Retinal pigment epithelial cell (primary cell): ENCODE measurements at regions not wholly inside any gene's neighbourhood (a gene's known extent, or its start where the extent isn't known, plus 50 kb on each side); places are given as distances from the start of the nearest gene placed in this dataset.
"Not testable (repeated sequence)": the region's sequence is repeated elsewhere in the genome, so short reads cannot be mapped to it uniquely, and the experiment has no call there.

Experiments
- DNase-seq: peaks from one replicate; pipeline ENCODE4 v3.0.0-alpha.2; 2010; ENCODE audit warnings: low read depth
- H3K4me3 ChIP-seq: 2 replicates; pipeline ENCODE4 v1.5.1; 2011; ENCODE audit warnings: mild to moderate bottlenecking, low read length, control low read depth, moderate library complexity
- CTCF ChIP-seq: conservative IDR thresholded peaks from 2 replicates; pipeline ENCODE4 v1.5.1; 2011; ENCODE audit warnings: low read depth, low read length, control low read depth, inconsistent platforms

DNA sequence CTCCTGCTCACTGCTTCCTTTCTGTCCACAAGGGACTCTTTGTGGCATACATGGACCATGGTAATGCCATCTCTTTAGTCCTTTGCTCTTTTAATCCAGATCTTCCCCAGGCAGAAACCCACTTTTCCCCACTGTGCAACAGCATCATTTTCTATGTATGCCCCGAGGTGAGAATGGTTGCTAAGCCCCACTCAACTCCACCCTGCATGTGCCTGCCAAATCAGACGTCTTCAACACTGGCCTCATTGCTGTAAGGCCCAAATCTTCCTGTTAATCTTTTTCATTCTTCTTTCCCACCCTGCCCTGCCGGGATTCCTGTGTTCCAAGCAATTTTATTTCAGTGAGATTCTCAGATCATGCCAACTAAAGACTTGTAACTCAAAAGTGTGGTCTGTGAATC is 328.4 kb downstream of the PAX3 start:
- no peak for TF ChIP-seq CTCF
- H3K4me3 ChIP-seq: no peak overlapping the region
- DNase-seq: no peak

DNA sequence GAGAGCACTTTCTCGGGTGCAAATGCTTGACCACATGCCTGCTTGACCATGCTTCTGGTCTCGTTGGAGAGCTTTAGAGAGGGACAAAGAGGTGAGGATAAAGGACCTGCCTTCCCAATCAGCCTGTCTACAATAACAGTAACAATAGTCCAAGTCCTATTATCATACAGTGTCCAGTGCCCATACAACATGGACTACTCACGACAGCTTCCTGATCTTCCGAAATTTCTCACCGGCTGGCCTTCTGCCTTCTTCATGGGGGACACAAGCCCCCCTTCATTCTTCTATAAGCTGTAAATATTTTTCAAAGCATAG is 329.0 kb downstream of the PAX3 start:
- no peak overlapping the region for H3K4me3 ChIP-seq
- TF ChIP-seq CTCF: no peak
- DNase-seq: no peak

DNA sequence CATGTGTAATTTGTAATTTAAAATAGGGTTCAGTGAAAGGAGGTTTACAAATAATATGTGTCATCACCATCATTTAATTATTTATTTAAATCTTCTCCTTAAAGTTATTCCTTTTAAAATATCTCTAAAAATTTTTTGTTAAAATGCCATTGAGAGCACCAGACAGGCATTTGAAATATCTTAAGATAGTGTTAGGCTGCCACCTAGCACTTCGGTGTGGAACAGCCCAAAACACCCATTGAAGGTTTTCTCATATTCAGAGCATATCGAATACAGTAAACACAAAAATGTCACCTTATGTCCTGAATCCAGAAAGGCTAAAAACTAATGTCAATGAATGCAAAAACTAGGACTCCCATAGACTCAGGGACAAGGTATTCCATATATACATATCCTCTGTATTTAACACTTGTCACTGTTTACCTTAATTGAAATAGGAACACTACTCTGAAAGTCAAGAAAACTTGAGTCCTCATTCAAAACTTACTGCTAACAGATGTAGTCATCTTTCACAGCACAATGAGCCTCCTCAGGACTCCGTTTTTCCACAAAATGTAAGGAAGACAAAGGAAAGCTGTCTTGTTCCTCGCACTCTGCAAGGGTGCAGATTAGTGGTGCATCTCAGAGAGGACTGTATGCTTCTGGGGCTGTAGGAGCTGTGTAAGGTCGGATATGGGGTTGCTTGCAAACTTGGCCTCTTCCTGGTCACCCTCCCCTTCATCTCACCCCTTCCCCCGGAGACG is 329.5 kb downstream of the PAX3 start:
- peak; percentile 81 for TF ChIP-seq CTCF
- H3K4me3 ChIP-seq: no peak overlapping the region
- peak; percentile 16 for DNase-seq

DNA sequence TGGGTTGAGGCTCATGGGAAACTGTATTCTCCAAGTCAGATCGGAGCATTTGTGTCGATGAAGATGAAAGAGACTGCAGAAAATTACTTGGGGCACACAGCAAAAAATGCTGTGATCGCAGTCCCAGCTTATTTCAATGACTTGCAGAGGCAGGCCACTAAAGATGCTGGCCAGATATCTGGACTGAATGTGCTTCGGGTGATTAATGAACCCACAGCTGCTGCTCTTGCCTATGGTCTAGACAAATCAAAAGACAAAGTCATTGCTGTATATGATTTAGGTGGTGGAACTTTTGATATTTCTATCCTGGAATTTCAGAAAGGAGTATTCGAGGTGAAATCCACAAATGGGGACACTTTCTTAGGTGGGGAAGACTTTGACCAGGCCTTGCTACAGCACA is 336.6 kb downstream of the PAX3 start:
- no peak for DNase-seq
- no peak overlapping the region for H3K4me3 ChIP-seq
- TF ChIP-seq CTCF: no peak

DNA sequence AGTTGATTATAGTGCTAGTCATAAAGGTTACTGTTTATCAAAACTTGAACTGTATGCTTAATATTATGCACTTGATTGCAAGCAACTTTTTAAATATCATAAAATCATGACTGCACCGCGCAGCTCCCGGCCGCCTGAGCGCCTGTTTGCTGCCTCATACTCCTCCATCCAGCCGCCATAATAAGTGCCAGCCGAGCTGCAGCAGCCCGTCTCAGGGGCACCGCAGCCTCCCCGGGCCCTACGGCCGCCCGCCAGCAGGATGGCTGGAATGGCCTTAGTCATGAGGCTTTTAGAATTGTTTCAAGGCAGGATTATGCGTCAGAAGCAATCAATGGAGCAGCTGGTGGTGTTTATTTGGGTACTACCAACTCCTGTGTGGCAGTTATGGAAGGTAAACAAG is 337.2 kb downstream of the PAX3 start:
- no peak for DNase-seq
- no peak overlapping the region for H3K4me3 ChIP-seq
- no peak for TF ChIP-seq CTCF

DNA sequence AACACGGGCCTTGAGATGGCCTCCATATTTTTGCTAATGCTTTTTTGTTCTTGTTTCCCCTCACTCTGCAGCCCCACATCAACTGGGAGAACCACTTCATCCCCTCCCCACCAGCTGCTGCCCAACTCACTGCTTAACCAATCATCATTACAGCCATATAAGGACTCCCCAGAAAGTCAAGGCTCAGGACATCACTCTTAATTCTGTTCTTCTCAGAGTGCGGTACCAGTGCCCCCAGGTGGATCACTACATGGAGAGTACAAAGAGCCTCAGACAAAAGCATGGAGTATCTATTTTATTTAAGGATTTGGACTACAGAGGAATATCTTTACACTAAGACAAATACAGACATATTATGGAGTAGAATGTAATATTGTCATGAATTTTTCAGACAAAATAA is 340.6 kb downstream of the PAX3 start:
- no peak overlapping the region for H3K4me3 ChIP-seq
- TF ChIP-seq CTCF: no peak
- DNase-seq: no peak

DNA sequence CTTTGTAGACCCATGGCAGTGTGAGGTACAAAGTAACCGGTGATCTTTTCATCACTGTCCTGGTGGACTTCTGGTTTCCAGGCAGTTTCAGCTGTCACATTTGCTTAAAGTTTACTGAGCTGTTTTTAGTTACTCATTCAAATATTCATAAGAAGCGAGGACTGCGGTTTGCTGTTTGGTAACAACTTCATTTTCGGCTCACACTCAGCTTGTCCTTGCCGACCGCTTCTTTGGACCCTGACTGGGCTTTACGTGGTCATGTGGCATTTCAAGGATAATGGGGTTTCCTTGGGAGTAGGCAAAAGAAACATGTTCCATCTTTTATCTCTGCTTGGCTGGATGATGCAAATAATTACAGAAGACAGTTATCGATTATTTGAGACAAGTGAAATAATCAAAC is 350.7 kb downstream of the PAX3 start:
- no peak overlapping the region for H3K4me3 ChIP-seq
- DNase-seq: no peak
- no peak for TF ChIP-seq CTCF

DNA sequence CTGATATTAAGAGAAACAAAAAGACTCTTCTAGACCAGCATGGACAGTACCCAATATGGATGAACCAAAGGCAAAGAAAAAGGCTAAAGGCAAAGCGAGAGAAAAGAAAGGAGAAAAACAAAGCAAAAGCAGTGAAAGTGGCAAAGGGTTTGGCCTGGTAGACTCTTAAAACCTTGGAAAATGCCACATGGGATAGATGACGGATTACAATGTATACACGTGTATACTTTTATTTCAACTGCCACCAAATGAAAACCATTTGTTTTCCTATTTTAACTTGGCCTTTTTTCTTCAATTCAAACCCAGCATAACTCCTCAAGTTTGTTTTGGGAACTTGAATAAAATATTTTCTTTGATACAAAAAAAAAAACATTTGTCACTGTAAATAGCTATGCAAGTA is 354.3 kb downstream of the PAX3 start:
- not testable (repeated sequence) for DNase-seq, H3K4me3 ChIP-seq
